Activated T-cell treated with anti-CD3 and anti-CD28 coated beads, Interleukin-2, amount 50 U/mL, for 1 hour (primary cell): ENCODE measurements at regions not wholly inside any gene's neighbourhood (a gene's known extent, or its start where the extent isn't known, plus 50 kb on each side); places are given as distances from the start of the nearest gene placed in this dataset.
"Not testable (repeated sequence)": the region's sequence is repeated elsewhere in the genome, so short reads cannot be mapped to it uniquely, and the experiment has no call there.

Experiments
- DNase-seq: peaks from one replicate; pipeline ENCODE4 v3.0.0-alpha.2; 2020

- DNase-seq, result no peak
These were observed 510.3 kb upstream of the CCDC196 start for GRCh38 chr14:65975865-65976264.

GRCh38 chr14:65976761-65977404, 509.3 kb upstream of the CCDC196 start:
- DNase-seq, result no peak

DNA sequence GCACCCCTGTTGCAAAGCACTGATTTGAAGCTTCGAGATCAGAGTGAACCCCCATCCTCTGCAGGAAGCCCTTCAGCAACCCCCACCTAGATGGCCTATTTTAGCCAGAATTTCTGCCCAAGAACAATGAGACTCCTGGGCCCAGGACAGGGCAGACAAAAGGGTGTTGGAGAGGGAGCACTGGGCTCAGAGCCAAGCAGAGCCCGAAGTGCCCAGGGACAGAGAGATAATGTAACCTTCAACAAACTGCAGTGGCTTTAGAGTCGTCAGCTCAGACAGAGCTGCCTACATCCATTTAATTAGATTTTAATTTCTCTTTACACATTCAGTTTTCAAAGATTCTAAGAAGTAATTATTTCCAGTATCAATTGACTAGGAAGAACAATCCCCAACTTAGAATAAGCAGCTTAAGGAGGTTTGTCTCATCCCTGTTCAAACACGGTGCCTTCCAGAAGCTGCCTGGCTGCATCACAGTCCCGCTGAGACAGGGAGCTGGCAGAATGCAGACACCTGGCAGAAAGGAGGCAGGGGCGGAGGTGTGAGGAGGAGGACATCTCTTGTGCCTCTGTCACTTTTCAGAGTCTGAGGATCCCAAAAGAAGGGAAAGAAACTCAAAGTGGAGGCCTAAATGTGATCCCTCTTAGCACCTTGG, 504.9 kb upstream of the CCDC196 start:
- DNase-seq, result no peak

DNA sequence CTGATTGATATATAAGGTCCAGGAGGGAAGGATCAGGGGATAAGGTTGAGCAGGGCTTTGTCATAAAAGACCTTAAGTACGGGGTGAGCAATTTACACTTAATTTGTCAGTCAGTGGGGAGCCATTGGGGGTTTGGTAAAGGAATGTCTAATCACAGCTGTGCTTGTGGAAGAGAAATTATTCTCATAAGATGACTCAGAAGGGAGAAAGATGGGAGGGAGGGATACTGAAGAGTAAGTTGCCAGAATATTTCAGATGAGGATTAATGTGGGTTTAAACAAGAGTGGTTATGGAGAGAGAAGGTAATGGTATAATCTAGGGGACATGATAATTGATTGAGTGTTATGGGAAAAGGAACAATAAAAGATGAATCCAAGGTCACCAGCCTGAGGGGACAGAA, 500.1 kb upstream of the CCDC196 start:
- DNase-seq, result no peak

GRCh38 chr14:65989981-65990380, 496.2 kb upstream of the CCDC196 start:
- no peak for DNase-seq

DNA sequence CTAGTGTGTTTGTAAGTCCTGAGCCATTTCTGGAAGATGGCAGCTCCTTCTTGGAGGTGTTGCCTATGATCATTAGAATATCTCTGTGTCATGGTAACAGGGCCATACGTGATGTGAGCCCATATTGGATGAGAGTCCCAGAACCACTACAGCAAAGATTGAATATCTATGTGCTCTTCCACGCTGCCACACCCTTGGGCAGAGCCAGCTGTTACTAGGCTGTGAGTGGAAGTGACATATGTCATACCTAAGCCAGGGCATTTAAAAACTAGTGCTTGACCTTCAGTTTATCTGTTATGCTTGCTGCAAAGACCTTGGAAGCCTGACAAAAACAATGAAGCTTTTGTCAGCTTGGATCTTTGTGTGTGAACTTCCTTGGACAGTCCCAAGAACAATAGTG, 495.1 kb upstream of the CCDC196 start:
- no peak for DNase-seq

GRCh38 chr14:65991935-65992334, 494.2 kb upstream of the CCDC196 start:
- DNase-seq, result not testable (repeated sequence)

- no peak for DNase-seq
These were observed 493.1 kb upstream of the CCDC196 start for GRCh38 chr14:65993103-65993502.

GRCh38 chr14:65993996-65994395, 492.2 kb upstream of the CCDC196 start:
- no peak for DNase-seq

DNA sequence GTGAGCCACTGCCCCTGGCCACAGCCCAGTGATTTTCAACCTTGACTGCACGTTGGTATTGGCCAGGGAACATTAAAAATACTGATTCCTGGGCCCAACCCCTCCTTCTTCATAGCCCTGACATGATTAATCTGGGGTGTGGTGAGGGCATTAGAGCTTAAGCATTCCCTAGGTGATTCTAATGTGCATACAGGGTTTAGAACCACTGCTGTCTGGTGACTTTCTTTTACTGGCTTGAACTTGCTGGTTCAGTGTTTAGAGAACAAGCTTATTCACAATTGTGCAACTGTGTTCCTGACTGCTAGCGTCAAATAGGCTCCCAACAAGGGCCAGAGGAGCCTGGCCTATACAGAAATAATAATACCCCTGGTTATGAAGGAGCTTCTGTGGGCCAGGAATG, 488.8 kb upstream of the CCDC196 start:
- DNase-seq, result no peak

GRCh38 chr14:65999865-66000264, 486.3 kb upstream of the CCDC196 start:
- DNase-seq, result no peak

DNA sequence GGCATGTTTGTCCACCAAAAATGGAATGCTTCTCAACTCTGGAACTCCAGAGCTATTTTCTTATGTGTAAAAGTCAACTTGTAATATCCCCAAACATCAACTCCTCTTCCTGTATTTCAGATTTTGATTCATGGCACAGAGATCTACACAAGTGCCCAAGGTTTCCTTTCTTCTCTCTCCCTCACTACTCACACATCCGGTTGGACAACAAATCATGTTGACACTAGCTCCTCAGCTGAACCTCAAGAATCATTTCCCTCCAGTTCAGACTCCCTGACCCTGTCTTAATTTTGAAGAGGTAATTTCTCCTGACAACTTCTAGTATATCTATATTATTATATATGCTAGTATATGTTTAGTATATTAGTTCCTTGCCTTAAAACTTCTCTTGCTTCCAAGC, 485.4 kb upstream of the CCDC196 start:
- no peak for DNase-seq

DNA sequence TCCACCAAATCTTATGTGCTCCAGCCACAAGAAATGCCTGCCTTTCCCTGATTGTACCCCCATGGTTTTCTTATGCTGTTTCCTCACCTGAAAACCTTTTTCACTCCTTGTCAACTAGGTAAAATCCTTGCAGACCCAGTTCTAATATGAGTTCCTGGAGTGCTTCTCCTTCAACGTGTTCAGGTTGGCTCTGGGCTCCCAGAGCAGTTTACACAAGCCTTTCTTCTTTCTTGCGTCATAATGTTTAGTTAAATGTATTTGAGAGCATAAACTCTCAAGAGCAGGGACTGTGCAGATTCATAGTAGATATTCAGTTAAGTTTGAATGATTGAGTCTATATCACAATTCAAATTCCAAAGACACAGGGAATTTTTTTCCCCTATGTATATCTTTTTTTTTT, 484.8 kb upstream of the CCDC196 start:
- DNase-seq, result no peak

DNA sequence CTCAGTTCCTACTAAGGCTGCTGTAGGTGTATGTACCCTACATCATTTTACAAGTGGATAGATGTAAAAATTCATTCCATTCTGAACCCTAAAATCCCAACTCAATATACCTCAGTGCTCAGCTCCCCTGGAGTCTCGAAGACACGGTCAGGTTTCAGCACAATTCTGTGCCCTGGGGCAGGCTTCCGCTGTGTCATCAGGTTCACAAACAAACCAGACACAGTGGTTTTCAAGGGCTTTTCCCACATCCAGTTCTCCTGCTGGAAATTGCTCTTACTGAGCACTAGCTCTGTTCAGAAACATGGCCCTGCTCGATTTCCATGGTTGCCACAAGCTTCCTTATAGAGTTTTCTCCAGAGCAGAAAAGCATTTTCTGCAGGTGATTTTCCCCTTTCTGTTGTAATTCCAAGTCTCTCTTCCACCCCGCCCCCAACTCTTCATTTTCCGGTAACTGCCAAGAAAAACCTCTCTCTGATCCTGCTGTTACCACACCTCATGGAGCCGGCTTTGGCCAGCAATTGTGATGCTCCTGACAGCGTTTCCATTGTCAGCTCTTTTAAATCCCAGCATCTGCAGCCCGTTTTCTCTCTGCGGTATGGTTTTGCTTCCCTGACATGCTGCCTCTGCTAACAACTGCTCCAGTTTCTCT, 483.0 kb upstream of the CCDC196 start:
- DNase-seq, result no peak

DNA sequence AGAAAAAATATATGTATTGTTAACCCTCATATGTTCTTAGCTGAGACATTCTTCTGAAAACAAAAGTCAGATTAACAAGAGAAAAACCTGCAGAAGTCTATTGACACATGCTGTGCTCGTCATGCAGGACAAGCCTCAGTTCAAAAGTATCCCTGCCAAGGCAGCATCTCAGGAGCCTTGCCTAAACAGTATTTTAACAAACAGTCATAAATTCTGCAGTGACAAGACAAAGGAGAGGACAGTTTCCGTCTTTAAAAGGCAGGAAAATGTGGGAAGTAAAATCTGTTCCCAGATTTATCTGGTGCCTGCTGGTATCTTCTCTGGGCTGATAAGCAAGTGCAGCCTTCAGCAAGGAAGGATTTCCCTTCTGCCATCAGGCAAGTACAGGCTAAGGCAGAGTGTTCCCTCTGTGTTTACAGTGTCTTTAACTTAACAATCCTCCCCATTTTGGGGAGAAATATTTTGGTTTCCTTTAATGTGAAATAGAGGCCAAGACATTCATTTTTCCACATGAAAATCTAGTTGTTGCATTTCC, 480.2 kb upstream of the CCDC196 start:
- no peak for DNase-seq

- DNase-seq, result no peak
These were observed 477.5 kb upstream of the CCDC196 start for GRCh38 chr14:66008631-66009030.

- DNase-seq, result no peak
These were observed 477.1 kb upstream of the CCDC196 start for GRCh38 chr14:66009089-66009488.

DNA sequence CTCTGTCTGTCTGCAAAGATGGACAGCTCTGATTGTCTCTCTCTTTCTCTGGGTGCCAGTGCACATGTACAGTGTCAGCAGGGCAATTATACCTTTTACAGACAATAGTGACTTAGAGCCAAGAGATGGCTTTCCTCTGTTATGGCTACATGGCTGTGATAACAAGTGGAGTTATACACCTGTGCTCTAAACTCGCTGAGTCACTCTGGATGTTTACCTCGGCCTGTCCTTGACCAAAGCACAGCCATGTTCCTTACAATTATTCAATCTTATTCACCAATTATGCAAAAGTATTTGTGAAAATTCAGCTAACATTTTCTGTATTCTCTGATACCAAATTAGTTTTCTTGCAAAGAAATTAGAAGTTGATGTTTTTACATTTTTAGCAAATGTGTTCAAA, 475.5 kb upstream of the CCDC196 start:
- DNase-seq, result no peak

GRCh38 chr14:66011855-66012254, 474.3 kb upstream of the CCDC196 start:
- DNase-seq, result no peak

- not testable (repeated sequence) for DNase-seq
These were observed 472.6 kb upstream of the CCDC196 start for GRCh38 chr14:66013607-66014006.

GRCh38 chr14:66015071-66015780, 470.9 kb upstream of the CCDC196 start:
- DNase-seq, result no peak

DNA sequence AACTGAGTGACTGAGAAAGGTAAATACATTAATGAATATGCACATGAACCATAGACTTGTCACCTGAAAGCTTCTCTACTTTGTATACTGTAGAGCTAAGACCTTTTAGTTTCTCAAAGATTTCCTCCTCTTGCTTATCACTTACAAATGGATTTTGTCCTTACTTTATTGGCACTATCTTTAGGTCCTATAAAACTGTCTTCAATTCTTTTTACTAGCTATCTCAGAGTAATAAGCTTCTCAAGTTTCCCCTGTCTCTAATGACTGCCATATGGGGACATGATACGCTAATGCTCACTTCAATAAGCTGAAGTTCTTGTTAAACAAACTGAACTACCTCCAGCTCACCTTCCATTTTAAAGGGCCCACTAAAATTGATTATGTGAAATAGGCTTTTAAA, 468.2 kb upstream of the CCDC196 start:
- no peak for DNase-seq

DNA sequence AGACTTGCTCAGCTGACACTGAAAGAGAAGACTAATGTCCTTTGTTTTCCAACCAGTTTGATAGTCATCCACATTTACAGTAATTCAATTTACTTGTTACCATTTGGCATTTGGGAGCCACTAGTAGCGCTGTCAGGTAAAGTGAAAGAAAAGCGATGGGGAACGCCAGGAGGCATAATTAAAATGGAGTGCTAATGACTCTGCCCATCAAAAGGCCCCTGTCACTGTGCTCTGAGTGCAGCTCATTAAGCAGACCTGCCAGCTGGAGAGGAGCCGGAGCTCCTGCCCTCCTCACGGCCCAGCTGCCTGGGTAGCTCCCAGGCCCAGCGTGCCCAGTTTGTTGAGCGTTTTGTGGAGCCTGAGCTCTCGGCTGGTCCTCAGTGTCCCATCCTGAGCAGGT, 463.6 kb upstream of the CCDC196 start:
- DNase-seq, result no peak

DNA sequence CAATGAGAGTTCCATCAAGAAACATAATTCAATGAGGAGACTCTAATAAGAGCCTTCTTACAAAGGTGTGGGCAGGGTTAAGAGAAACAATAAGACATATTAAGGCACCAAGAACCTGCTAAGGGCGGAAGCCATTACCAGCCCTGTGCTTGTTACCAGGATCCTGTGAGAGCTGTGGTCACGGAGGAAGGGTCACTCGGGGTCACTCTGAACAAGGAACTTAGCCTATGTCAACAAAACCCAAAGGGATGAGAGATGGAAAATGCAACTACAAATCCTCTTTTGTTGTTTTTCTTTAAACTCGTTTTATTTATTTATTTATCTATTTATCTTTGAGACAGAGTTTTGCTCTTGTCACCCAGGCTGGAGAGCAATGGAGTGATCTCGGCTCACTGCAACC, 460.4 kb upstream of the CCDC196 start:
- no peak for DNase-seq
